Adrenal gland (tissue), 9 donors: ENCODE measurements at regions not wholly inside any gene's neighbourhood (a gene's known extent, or its start where the extent isn't known, plus 50 kb on each side); places are given as distances from the start of the nearest gene placed in this dataset.

Experiments used
- DNase-seq, 7 donors: peaks; one replicate each; pipeline ENCODE4 v3.0.0-alpha.2; 2019 to 2020
- H3K27ac ChIP-seq, 5 donors: fragments of 200-600 bp; sonication (generic) in 4 of 5; 1 replicate in 3 of 5; 2 replicates in 2 of 5; pipeline versions ENCODE4 v1.5.1 to v1.8.0; 2016 to 2020; ENCODE audit warnings: mild to moderate bottlenecking in 1 of 5
- H3K27me3 ChIP-seq: fragments of 200-600 bp; 2 replicates; pipeline ENCODE4 v1.8.0; 2021
- H3K36me3 ChIP-seq, 2 donors: fragments of 200-600 bp; replicated peaks in 1 of 2; 1 replicate in 1 of 2; 2 replicates in 1 of 2; pipeline versions ENCODE4 v1.5.1 to v1.8.0; 2018 to 2022
- H3K4me1 ChIP-seq, 2 donors: fragments of 200-600 bp; replicated peaks in 1 of 2; 1 replicate in 1 of 2; 2 replicates in 1 of 2; pipeline versions ENCODE4 v1.5.1 to v1.8.0; 2018 to 2021
- H3K4me3 ChIP-seq, 4 donors: fragments of 200-600 bp; sonication (generic) in 3 of 4; one replicate each; pipeline ENCODE4 v1.5.1; 2016 to 2018
- H3K9me3 ChIP-seq, 3 donors: fragments of 200-600 bp; sonication (generic) in 1 of 3; replicated peaks in 1 of 3; 1 replicate in 2 of 3; 2 replicates in 1 of 3; pipeline versions ENCODE4 v1.5.1 to v1.8.0; 2016 to 2021
- POLR2A ChIP-seq, 2 donors: fragments of 450-650 bp; IDR thresholded peaks; one replicate each; pipeline ENCODE4 v1.6.1; 2017; ENCODE audit warnings: antibody characterized with exemption in 2 of 2, mild to moderate bottlenecking in 2 of 2, moderate library complexity in 1 of 2
- WGBS, 4 donors: extraction: QIAGEN DNeasy Blood & Tissue Kit in 2 of 4; methylation state at CpG; one replicate each; pipeline versions ENCODE4 v1.1.5 to v1.1.7; 2013 to 2017; 5-methylcytosine and 5-hydroxymethylcytosine counted together
- intact Hi-C, 2 donors: fragments of 100-400 bp; cut with DNase I; formaldehyde crosslinking; loops; one replicate each; pipeline versions ENCODE4 v1.14.1 to v1.15.0; 2022 to 2023
- TF ChIP-seq, protein P1 (sequence below), 6 experiments: fragments of 450-650 bp in 4 of 6; fragments of 200-600 bp in 2 of 6; sonication (generic) in 1 of 6; IDR thresholded peaks; 1 replicate in 5 of 6; 2 replicates in 1 of 6; pipeline versions ENCODE4 v1.5.1 to v1.8.0; 2016 to 2021; ENCODE audit warnings: antibody characterized with exemption in 6 of 6, mild to moderate bottlenecking in 2 of 6, moderate library complexity in 1 of 6
- donor health status: healthy with polysubstance abuse.
- donor health status: Bipolar disorder and iron deficiency.
- donor health status: DM: yes; HTN: yes; CAD: no.
- donor health status: DM: no; HTN: no; CAD: no.
- donor health status: DM: no; HTN: no; CAD: no.

GRCh38 chr3:34203386-34203785 lies 405.0 kb downstream of the PDCD6IP start:
- Histone ChIP-seq H3K27me3 (no peaks in the 10 kb centered on the region), H3K36me3 (no peaks in the 10 kb centered on the region), H3K4me3 (no peak overlapping the region), H3K9me3 (no peaks in the 10 kb centered on the region), H3K27ac (no peak overlapping the region), H3K4me1 (no peaks in the 10 kb centered on the region)
- no peak for TF ChIP-seq POLR2A (IDR thresholded peaks at IDR 0.05)
- TF ChIP-seq, protein P1, sequence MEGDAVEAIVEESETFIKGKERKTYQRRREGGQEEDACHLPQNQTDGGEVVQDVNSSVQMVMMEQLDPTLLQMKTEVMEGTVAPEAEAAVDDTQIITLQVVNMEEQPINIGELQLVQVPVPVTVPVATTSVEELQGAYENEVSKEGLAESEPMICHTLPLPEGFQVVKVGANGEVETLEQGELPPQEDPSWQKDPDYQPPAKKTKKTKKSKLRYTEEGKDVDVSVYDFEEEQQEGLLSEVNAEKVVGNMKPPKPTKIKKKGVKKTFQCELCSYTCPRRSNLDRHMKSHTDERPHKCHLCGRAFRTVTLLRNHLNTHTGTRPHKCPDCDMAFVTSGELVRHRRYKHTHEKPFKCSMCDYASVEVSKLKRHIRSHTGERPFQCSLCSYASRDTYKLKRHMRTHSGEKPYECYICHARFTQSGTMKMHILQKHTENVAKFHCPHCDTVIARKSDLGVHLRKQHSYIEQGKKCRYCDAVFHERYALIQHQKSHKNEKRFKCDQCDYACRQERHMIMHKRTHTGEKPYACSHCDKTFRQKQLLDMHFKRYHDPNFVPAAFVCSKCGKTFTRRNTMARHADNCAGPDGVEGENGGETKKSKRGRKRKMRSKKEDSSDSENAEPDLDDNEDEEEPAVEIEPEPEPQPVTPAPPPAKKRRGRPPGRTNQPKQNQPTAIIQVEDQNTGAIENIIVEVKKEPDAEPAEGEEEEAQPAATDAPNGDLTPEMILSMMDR (IDR thresholded peaks at IDR 0.05) = no peak
- intact Hi-C loops = no loop called here
- WGBS, 4 donors = 66 to 73% (median 71%) methylated on average over 4 of the region's 4 CpGs
- no peak for DNase-seq

- no peaks in the 10 kb centered on the region for H3K36me3 ChIP-seq
- TF ChIP-seq POLR2A (IDR thresholded peaks at IDR 0.05) = no peak
- TF ChIP-seq, protein P1 (IDR thresholded peaks at IDR 0.05) = no peak
- WGBS, 4 donors = 20 to 37% (median 35%) methylated on average over 2 of the region's 2 CpGs
- H3K27me3 ChIP-seq = no peaks in the 10 kb centered on the region
- intact Hi-C loops = no loop called here
- H3K27ac ChIP-seq = no peak overlapping the region
- no peak overlapping the region for H3K4me3 ChIP-seq
- no peaks in the 10 kb centered on the region for H3K9me3 ChIP-seq
- H3K4me1 ChIP-seq = no peaks in the 10 kb centered on the region
- no peak for DNase-seq
Measured at GRCh38 chr3:34207002-34207401, 408.6 kb downstream of the PDCD6IP start.

DNA sequence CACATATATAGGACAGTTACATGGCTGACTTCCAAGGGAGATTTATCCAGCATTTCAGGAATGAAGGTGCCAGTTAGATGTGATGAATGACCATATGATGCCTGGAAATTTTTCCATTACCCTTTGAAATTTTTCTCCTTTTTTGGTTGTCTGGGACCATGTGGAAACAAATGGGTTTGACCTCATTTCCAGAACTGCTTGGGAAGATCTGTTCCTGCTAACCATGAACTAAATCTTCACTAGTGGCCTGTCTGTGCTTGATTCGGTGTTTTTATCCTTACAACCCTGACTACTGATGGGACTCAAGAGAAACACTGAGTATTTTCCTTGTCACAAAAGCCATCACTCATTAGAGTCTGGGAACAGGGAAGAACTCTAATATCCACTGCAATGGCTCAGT lies 409.4 kb downstream of the PDCD6IP start:
- no peak overlapping the region for H3K27ac ChIP-seq
- no peak for DNase-seq
- no peak overlapping the region for H3K4me3 ChIP-seq
- 45 to 68% (median 50%) methylated on average over 1 of the region's 1 CpG for WGBS, 4 donors
- no peaks in the 10 kb centered on the region for H3K27me3 ChIP-seq
- TF ChIP-seq POLR2A (IDR thresholded peaks at IDR 0.05) = no peak
- TF ChIP-seq, protein P1 (IDR thresholded peaks at IDR 0.05) = no peak
- H3K4me1 ChIP-seq = no peaks in the 10 kb centered on the region
- H3K9me3 ChIP-seq = no peaks in the 10 kb centered on the region
- intact Hi-C loops = no loop called here
- no peaks in the 10 kb centered on the region for H3K36me3 ChIP-seq

GRCh38 chr3:34212175-34212574 lies 413.7 kb downstream of the PDCD6IP start:
- intact Hi-C loops = no loop called here
- H3K27me3 ChIP-seq = no peaks in the 10 kb centered on the region
- DNase-seq = no peak
- no peaks in the 10 kb centered on the region for H3K4me1 ChIP-seq
- no peaks in the 10 kb centered on the region for H3K9me3 ChIP-seq
- no peak overlapping the region for H3K4me3 ChIP-seq
- 58 to 65% (median 61%) methylated on average over 2 of the region's 2 CpGs for WGBS, 4 donors
- H3K27ac ChIP-seq = no peak overlapping the region
- TF ChIP-seq, protein P1 (IDR thresholded peaks at IDR 0.05) = no peak
- TF ChIP-seq POLR2A (IDR thresholded peaks at IDR 0.05) = no peak
- H3K36me3 ChIP-seq = no peaks in the 10 kb centered on the region
